Stimulated activated CD8-positive, alpha-beta memory T cell treated with anti-CD3 and anti-CD28 coated beads, Interleukin-15, amount 100 ng/mL, for 48 hours (primary cell): ENCODE measurements at regions not wholly inside any gene's neighbourhood (a gene's known extent, or its start where the extent isn't known, plus 50 kb on each side); places are given as distances from the start of the nearest gene placed in this dataset.
"Not testable (repeated sequence)": the region's sequence is repeated elsewhere in the genome, so short reads cannot be mapped to it uniquely, and the experiment has no call there.

Experiments
- DNase-seq, 2 donors: peaks; one replicate each; pipeline ENCODE4 v3.0.0-alpha.2; 2020; ENCODE audit warnings: low read depth in 2 of 2

- no peak for DNase-seq
Observed at GRCh38 chr3:103169289-103169688, 734.5 kb downstream of the ZPLD1 start.

GRCh38 chr3:103170651-103171050, 735.8 kb downstream of the ZPLD1 start:
- DNase-seq, result no peak

DNA sequence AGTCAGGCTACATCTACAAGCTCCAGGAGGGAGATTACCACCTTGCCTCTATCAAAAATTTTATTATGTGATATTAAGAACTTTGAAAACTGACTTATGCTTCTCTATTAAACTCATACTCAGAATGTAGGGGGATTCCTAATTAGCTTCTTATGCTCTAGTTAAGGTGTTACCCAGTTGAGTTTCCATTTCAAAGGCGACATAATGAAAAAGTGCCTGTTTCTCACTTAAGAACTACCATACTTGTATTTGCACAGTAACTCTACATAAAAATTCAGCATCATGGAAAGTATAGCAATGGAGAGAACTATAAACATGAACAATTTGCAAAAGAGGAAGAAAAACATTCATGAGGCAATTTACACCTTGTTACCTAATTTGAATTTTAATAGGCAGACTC, 739.1 kb downstream of the ZPLD1 start:
- DNase-seq, result no peak

DNA sequence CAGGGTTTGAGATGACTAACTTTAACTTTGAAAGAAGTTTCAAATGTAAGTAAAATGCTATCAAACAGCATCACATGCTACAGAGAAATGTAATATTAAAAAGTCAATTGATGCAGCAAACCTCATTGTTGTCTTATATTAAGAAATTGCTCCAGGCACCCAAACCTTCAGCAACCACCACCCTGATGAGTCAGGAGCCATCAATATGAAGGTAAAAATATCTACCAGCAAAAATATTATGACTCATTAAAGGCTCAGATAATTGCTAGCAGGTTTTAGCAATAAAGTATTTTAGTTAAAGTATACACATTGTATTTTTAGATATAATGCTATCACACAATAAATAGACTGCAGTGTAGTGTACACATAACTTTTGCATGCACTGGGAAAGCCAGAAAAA, 746.3 kb downstream of the ZPLD1 start:
- no peak for DNase-seq

- no peak for DNase-seq
Observed at GRCh38 chr3:103184772-103185171, 750.0 kb downstream of the ZPLD1 start.

DNA sequence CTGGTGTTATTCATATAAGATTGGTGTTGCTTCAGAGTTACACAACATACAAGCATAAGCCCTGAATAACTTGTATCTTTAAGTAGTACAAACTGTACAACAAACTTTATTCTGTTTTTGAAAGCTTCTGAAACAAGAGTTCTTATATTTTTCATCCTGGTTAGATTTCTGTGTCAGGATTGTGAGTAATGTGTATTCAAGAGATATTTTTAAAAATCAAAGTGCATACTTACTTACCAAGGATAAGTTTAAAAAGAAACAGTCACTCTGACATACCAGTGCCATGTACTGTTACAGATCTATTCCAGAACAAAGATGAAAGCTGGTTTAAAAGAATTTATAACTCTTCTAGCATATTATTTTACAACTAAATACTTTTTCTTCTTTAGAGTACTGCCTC, 755.1 kb downstream of the ZPLD1 start:
- DNase-seq, result no peak

DNA sequence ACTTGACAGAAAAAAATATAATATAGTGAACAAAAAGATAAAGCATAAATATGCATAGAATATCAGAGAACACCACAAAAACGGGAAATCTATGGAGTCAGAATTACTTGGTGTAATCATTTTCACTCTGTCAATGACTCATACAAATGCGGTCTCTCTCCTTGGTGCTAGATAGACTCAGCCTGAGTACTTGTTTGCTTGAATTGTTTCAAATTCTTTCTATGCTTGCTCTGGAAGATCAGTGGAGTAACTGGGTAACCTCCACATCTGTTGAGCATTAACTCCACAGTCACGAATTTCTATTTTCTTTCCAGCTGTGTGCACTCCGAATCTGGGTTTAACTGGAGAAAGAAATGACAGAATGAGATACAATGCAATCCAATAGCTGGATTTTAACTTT, 760.4 kb downstream of the ZPLD1 start:
- DNase-seq, result no peak

DNA sequence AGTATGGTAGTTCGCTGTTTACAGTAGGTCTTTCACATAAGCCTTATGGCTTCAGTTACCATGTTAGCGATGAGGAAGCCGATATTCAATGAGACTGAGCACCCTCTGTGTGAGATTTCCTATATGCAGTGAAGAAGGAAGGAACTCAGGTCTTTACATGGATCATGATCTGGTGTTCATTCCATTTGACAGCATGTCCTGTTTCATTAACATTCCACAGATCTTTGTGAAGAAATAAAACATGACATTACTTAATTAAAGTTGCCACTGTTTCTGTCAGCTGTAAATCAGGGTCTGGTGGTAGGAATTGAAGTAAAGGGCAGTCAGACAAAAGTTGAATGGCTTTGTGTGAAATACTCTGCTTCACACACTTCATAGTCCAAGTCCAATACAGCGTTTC, 768.6 kb downstream of the ZPLD1 start:
- no peak for DNase-seq

DNA sequence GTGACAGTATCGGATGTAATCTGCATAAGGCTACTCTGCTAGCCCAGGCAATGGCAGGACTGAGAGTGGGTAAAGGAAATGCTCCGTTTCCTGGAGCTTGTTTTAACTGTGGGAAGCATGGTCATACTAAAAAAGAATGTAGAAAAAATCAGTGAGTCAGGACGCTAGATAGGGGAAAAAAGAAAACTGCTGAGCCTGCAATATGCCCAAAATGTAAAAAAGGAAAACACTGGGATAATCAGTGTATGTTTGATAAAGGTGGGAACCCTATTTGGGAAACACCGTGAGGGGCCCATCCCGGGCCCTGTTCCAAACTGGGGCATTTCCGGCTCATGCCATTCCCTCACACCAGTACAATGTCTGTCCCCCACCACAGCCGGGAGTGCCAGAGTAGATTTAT, 775.8 kb downstream of the ZPLD1 start:
- no peak for DNase-seq

DNA sequence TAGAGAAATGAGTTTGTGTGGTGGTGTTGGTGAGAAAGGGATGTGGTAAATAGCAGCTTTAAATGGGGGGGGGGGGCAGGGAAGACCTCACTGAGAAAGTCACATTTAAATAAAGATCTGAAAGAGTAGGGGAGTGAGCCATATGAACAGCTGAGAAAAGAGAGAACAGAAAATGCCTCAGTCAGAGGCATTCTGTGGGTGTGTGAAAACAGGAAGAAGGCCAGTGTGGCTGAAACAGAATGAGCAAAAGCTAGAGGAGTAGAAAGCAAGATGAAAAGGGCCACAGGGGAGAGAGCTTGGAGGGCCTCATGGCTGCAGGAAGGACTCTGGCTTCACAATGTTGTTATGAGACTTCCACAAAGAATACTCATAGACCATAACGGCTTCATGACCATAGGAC, 783.3 kb downstream of the ZPLD1 start:
- DNase-seq, result no peak

GRCh38 chr3:103218793-103219192, 784.0 kb downstream of the ZPLD1 start:
- DNase-seq, result no peak

DNA sequence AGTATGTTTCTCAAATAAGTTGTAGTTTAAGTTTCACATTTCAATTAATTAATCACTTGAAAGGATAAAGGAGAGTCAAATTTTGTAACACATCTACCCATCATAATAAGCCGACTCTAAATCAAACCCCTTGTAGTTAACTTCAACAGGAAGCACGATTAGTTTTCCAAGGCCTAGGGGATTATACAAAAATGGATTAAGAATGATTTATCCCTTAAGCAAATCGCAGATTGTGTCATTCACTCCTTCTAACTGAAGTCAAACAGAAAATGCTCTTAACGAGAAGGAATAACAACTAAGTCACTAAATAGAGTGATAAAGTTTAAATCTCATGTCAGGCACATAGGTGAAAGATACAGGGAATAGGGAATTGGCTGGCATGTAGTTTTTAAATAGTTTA, 792.8 kb downstream of the ZPLD1 start:
- no peak for DNase-seq

DNA sequence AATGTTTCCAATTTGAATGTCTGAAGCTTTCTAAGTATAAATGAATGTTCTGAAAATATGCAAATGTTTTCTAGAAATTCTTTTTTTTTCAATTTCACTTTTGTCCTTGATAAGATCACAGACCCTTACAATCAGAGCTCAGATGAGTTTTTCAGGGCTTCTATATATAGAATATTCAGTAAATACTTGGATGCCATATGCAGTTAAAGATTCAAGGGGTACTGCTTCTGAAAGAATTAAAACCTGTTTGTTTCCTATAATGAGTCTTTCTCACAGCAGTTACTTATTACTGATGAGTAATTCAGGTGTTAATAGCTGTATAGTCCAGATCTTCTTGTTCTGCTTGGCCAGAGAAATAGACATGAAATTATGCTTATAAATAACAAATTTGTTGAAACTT, 812.6 kb downstream of the ZPLD1 start:
- no peak for DNase-seq

DNA sequence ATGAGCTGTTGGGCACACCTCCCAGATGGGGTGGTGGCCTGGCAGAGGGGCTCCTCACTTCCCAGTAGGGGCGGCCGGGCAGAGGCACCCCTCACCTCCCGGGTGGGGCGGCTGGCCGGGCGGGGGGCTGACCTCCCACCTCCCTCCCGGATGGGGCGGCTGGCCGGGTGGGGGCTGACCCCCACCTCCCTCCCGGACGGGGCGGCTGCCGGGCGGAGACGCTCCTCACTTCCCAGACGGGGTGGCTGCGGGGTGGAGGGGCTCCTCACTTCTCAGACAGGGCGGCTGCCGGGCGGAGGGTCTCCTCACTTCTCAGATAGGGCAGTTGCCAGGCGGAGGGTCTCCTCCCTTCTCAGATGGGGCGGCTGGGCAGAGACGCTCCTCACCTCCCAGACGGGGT, 820.0 kb downstream of the ZPLD1 start:
- DNase-seq, result not testable (repeated sequence)

- no peak for DNase-seq
Observed at GRCh38 chr3:103269287-103269686, 834.5 kb downstream of the ZPLD1 start.

DNA sequence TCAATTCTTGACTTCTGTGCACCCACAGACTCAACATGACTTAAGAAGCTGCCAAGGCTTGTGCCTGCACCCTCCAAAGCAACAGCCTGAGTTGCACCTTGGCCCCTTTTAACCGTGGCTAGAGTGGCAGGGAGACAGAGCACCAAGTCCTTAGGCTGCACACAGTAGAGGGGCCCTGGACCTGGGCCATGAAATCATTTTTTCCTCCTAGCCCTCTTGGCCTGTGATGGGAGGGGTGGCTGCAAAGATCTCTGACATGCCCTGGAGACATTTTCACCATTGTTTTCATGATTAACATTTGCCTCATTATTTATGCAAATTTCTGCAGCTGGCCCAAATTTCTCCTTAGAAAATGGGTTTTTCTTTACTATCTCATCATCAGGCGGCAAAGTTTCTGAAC, 836.8 kb downstream of the ZPLD1 start:
- DNase-seq, result no peak

GRCh38 chr3:103295974-103296570, 861.3 kb downstream of the ZPLD1 start:
- DNase-seq, result no peak

- not testable (repeated sequence) for DNase-seq
Observed at GRCh38 chr3:103297502-103297901, 862.7 kb downstream of the ZPLD1 start.

DNA sequence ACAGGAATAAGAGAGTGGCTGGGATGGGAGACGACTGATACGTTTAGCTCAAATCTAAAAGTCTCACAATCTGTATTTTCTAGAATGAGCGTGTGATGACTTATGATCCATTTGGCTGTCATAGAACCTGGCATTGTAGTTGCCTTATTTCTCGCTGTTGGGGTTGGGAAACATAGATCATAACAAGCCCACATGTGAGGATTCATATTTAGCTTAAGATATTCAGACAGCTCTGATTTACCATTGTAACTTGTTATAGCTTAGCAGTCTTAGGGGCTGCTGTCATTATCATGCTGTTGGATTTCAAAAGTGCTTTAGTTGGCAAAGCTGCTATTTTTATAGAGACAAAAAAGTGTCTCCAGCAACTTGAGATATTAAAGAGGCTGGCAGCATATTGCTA, 871.3 kb downstream of the ZPLD1 start:
- no peak for DNase-seq

DNA sequence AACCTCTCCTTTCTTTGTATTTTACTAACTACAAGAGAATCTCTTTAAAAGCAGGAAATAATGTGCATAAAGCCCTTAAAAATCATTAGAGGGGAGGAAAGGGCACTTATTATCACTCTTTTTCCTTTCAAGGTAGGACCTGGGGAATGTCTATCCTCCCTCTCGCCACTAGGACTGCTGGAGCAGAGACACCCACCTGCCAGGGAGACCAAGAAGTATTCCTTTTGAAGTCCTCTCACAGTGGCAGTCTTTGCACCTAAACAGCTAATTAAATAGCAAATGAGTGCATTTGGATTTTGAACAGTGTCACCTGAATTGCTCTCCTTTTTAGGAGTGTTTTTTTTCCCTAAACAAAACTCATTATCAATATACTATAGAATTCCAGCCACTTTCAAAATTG, 874.1 kb downstream of the ZPLD1 start:
- no peak for DNase-seq

DNA sequence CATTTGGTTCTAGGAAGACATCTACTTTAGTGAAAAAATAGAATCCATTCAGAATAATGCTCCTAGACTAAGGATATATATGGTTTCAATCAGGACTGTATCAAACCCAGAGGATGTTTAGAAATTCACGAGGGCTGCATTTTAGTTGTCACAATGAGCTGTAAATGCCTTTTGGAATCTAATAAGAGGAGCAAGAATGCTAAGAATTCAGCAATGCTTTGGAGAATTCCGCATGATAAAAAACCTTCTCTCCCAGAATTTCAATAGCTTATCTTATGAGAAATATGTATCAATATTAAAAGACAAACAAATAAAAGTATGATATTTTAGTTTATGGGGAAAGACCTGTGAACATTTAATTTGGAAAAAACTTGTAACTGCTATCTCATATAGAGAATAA, 885.1 kb downstream of the ZPLD1 start:
- DNase-seq, result no peak

DNA sequence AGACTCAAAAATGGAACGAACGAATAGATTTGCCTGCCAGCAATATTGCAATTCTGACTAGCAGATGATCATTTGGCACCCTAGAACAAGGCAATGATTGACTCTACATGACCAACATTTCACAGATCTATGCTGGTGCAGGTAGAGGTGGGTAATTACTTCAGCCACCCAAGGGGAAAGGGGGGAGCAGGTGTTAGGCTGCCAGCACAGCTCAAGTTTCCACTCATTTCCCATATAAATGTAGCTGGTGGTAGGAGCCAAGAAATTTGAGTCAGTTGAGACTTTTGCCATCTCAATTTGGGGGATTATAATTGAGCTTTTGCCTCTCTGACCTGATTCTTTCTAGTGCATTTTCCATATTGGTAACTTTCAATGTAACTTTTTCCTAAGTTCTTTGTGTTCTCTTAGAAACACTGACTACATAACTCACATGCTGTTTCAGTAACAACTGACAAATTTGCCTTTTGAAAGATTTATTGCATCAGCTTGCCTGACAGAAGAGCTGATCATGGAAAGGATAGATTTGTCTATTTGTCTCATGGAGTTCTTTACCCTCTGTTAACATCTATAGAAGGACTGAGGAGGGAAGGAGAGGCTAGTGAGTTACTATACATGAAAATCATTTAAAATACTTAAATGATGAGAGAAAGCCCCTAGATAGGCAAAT, 902.5 kb downstream of the ZPLD1 start:
- no peak for DNase-seq

GRCh38 chr3:103341078-103341606, 906.3 kb downstream of the ZPLD1 start:
- no peak for DNase-seq
